ENCODE measurements at regions not wholly inside any gene's neighbourhood (a gene's known extent, or its start where the extent isn't known, plus 50 kb on each side); places are given as distances from the start of the nearest gene placed in this dataset.

DNA sequence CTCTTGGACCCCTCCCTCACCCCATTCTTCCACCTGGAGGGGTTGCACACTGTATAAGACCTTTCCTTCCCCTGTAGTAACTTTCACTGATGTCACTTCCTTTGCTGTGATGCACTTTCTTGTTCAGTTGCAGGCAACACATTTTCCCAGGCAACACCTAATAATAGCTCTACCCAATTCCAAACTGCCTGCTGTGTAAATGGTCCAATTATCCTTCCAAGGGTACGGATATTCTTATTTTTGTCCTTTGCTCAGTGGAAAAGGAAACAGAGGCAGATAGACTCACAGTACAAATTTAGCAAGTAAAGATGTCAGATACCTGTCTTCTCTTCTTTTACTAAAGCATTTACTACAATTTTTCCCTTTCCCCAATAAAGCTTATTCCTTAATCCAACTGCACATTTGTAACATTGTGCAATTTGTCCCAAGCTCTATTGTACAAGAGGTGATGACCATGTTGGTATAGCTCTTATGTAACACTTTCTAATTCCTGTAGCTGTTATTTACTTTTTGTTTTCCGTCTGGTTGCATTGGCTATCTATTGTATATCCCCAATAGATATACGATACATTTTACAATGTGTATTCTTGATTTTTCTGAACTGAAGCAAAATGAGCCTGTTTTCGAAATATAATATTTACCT lies 69.1 kb upstream of the NPFFR2 start:
- TF ChIP-seq RFX5 (IDR thresholded peaks at IDR 0.05; ENCODE audit: borderline replicate concordance, low read depth, low read length): no peak
- no peak for TF ChIP-seq BACH1 (IDR thresholded peaks at IDR 0.05; ENCODE audit: low read length)
- TF ChIP-seq EZH2 (IDR thresholded peaks at IDR 0.05; ENCODE audit: low read depth, low read length, severe bottlenecking): no peak
- no peak for TF ChIP-seq TAF1 (IDR thresholded peaks at IDR 0.05; ENCODE audit: low read depth, low read length)
- TF ChIP-seq NRF1 (IDR thresholded peaks at IDR 0.05; ENCODE audit: low read depth, low read length): no peak
- no peak for TF ChIP-seq CREB1 (IDR thresholded peaks at IDR 0.05)
- TF ChIP-seq, protein P1, sequence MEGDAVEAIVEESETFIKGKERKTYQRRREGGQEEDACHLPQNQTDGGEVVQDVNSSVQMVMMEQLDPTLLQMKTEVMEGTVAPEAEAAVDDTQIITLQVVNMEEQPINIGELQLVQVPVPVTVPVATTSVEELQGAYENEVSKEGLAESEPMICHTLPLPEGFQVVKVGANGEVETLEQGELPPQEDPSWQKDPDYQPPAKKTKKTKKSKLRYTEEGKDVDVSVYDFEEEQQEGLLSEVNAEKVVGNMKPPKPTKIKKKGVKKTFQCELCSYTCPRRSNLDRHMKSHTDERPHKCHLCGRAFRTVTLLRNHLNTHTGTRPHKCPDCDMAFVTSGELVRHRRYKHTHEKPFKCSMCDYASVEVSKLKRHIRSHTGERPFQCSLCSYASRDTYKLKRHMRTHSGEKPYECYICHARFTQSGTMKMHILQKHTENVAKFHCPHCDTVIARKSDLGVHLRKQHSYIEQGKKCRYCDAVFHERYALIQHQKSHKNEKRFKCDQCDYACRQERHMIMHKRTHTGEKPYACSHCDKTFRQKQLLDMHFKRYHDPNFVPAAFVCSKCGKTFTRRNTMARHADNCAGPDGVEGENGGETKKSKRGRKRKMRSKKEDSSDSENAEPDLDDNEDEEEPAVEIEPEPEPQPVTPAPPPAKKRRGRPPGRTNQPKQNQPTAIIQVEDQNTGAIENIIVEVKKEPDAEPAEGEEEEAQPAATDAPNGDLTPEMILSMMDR (IDR thresholded peaks at IDR 0.05; ENCODE audit: control extremely low read depth in 1 of 3, insufficient read depth in 1 of 3, low read depth in 1 of 3, low read length in 3 of 3): no peak
- TF ChIP-seq YY1 (IDR thresholded peaks at IDR 0.05; ENCODE audit: low read depth, low read length): no peak
- TF ChIP-seq GABPA (IDR thresholded peaks at IDR 0.05; ENCODE audit: borderline replicate concordance, insufficient read depth, low read length): no peak
- TF ChIP-seq EGR1 (IDR thresholded peaks at IDR 0.05; ENCODE audit: borderline replicate concordance, low read depth, low read length): no peak
- no peak for TF ChIP-seq FOSL1 (IDR thresholded peaks at IDR 0.05; ENCODE audit: insufficient read depth, low read depth, low read length)
